ENCODE measurements at regions not wholly inside any gene's neighbourhood (a gene's known extent, or its start where the extent isn't known, plus 50 kb on each side); places are given as distances from the start of the nearest gene placed in this dataset.

GRCh38 chr5:105903069-105903468, 1767.7 kb downstream of the EFNA5 start:
- TF ChIP-seq ARNTL (CRISPR knock-in tag; IDR thresholded peaks at IDR 0.05; ENCODE audit: borderline replicate concordance, low read depth) (no peak), ZC3H10 (CRISPR knock-in tag; IDR thresholded peaks at IDR 0.05) (no peak), SNAI2 (CRISPR knock-in tag; IDR thresholded peaks at IDR 0.05) (no peak), CSDC2 (CRISPR knock-in tag; IDR thresholded peaks at IDR 0.05) (no peak), PATZ1 (CRISPR knock-in tag; IDR thresholded peaks at IDR 0.05; ENCODE audit: borderline replicate concordance) (no peak), GLIS3 (CRISPR knock-in tag; IDR thresholded peaks at IDR 0.05) (no peak), ZFP30 (CRISPR knock-in tag; IDR thresholded peaks at IDR 0.05) (no peak), RARB (CRISPR knock-in tag; IDR thresholded peaks at IDR 0.05) (no peak), ZNF8 (CRISPR knock-in tag; IDR thresholded peaks at IDR 0.05) (peak; percentile 43), TOX (CRISPR knock-in tag; IDR thresholded peaks at IDR 0.05; ENCODE audit: borderline replicate concordance) (no peak), CREB5 (CRISPR knock-in tag; IDR thresholded peaks at IDR 0.05; ENCODE audit: low read depth) (peak; percentile 35; the same call in 1 of the 2 replicates), ZNF565 (CRISPR knock-in tag; conservative IDR thresholded peaks at IDR 0.05; ENCODE audit: low read depth) (no peak), TSHZ2 (CRISPR knock-in tag; IDR thresholded peaks at IDR 0.05) (peak; percentile 88), ZFP3 (CRISPR knock-in tag; IDR thresholded peaks at IDR 0.05) (no peak)
